Pancreas (tissue), 10 donors: ENCODE measurements at regions not wholly inside any gene's neighbourhood (a gene's known extent, or its start where the extent isn't known, plus 50 kb on each side); places are given as distances from the start of the nearest gene placed in this dataset.

Source experiments
- ATAC-seq, 4 donors: fragments of 200-7000 bp; cut with Tn5 transposase; one replicate each; pipeline versions ENCODE4 v1.8.0 to v1.9.1; 2020; ENCODE audit warnings: mild to moderate bottlenecking in 4 of 4, moderate library complexity in 4 of 4
- DNase-seq, 6 donors: peaks; one replicate each; pipeline ENCODE4 v3.0.0-alpha.2; 2020
- FAIRE-seq: peaks from 2 replicates; lab custom pipeline; 2012; peaks lifted over from hg19 to GRCh38; lab: Jason Lieb, UNC
- H3K27ac ChIP-seq, 4 donors: fragments of 200-600 bp; sonication (generic); 1 replicate in 3 of 4; 2 replicates in 1 of 4; pipeline versions ENCODE4 v1.5.0 to v1.8.0; 2020
- H3K27me3 ChIP-seq, 4 donors: fragments of 200-600 bp; one replicate each; pipeline ENCODE4 v1.8.0; 2021
- H3K36me3 ChIP-seq, 3 donors: fragments of 200-600 bp; sonication (generic) in 1 of 3; one replicate each; pipeline versions ENCODE4 v1.5.0 to v1.8.0; 2020 to 2021
- H3K4me1 ChIP-seq, 3 donors: fragments of 200-600 bp; one replicate each; pipeline ENCODE4 v1.8.0; 2021
- H3K4me3 ChIP-seq, 4 donors: fragments of 200-600 bp; sonication (generic) in 2 of 4; one replicate each; pipeline versions ENCODE4 v1.5.0 to v1.8.0; 2020 to 2021
- H3K9me3 ChIP-seq, 4 donors: fragments of 200-600 bp; one replicate each; pipeline ENCODE4 v1.8.0; 2021
- WGBS, 2 donors: extraction: QIAGEN DNeasy Blood & Tissue Kit; methylation state at CpG; one replicate each; pipeline ENCODE4 v1.1.7; 2013; 5-methylcytosine and 5-hydroxymethylcytosine counted together
- intact Hi-C, 3 donors: fragments of 100-400 bp; cut with DNase I; formaldehyde crosslinking; loops; one replicate each; pipeline versions ENCODE4 v1.11.1 to v1.14.2; 2022
- TF ChIP-seq, protein P1 (sequence below), 4 donors: fragments of 200-600 bp; sonication (generic) in 3 of 4; IDR thresholded peaks; one replicate each; pipeline versions ENCODE4 v1.5.0 to v1.8.0; 2021; ENCODE audit warnings: antibody characterized with exemption in 4 of 4
- donor health status: healthy with polysubstance abuse.
- donor health status: DM: no; HTN: no; CAD: no; lungs with moderate emphysema.
- donor health status: DM: no; HTN: no; CAD: no.
- donor health status: control.
- donor health status: control.
- donor health status: Bipolar disorder and iron deficiency.
- donor health status: DM: yes; HTN: yes; CAD: no.
- donor health status: DM: no; HTN: no; CAD: no.
- donor health status: DM: no; HTN: no; CAD: no.
- donor health status: DM: yes; HTN: yes; CAD: no.

- Histone ChIP-seq H3K27me3 (no peaks in the 10 kb centered on the region), H3K4me3 (no peak overlapping the region), H3K27ac (no peak overlapping the region), H3K9me3 (no peaks in the 10 kb centered on the region), H3K36me3 (no peaks in the 10 kb centered on the region), H3K4me1 (no peaks in the 10 kb centered on the region)
- 26% methylated on average over 21 of the region's 21 CpGs for WGBS, 2 donors
- TF ChIP-seq, protein P1, sequence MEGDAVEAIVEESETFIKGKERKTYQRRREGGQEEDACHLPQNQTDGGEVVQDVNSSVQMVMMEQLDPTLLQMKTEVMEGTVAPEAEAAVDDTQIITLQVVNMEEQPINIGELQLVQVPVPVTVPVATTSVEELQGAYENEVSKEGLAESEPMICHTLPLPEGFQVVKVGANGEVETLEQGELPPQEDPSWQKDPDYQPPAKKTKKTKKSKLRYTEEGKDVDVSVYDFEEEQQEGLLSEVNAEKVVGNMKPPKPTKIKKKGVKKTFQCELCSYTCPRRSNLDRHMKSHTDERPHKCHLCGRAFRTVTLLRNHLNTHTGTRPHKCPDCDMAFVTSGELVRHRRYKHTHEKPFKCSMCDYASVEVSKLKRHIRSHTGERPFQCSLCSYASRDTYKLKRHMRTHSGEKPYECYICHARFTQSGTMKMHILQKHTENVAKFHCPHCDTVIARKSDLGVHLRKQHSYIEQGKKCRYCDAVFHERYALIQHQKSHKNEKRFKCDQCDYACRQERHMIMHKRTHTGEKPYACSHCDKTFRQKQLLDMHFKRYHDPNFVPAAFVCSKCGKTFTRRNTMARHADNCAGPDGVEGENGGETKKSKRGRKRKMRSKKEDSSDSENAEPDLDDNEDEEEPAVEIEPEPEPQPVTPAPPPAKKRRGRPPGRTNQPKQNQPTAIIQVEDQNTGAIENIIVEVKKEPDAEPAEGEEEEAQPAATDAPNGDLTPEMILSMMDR (IDR thresholded peaks at IDR 0.05), result peak; percentile 85 to 92 (median 89)
- ATAC-seq (peak; percentile 94 to 100 (median 99)), DNase-seq (peak; percentile 49 to 85 (median 74)), FAIRE-seq (no peak)
- intact Hi-C loops, result no loop called here
Observed at GRCh38 chr6:16964553-16965499, 137.0 kb upstream of the STMND1 start.

DNA sequence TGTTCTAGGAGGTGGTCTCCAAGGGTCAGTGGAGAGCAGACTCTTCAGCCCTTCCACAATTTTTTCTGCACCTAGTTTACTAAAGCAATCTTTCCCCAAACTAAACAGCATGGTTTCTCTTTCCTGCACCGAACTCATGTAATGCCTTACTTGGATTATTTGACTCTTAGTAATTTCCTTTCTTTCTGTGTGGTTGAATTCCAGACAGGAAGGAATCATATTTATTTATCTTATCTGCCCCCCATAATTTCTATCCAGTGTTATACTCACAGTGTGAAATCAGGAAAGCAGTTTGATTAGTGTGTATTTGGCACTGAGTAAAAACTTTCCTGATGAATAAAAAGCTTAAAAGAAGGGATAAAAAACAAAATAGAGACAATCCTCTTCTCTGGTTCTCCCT lies 140.3 kb upstream of the STMND1 start:
- intact Hi-C loops, result no loop called here
- 82 to 85% methylated on average over 1 of the region's 1 CpG for WGBS, 2 donors
- Histone ChIP-seq H3K36me3 (no peaks in the 10 kb centered on the region), H3K4me3 (no peak overlapping the region), H3K27me3 (no peaks in the 10 kb centered on the region), H3K4me1 (no peaks in the 10 kb centered on the region), H3K27ac (no peak overlapping the region), H3K9me3 (no peaks in the 10 kb centered on the region)
- TF ChIP-seq, protein P1 (IDR thresholded peaks at IDR 0.05), result no peak
- FAIRE-seq (no peak), ATAC-seq (no peak), DNase-seq (no peak)

DNA sequence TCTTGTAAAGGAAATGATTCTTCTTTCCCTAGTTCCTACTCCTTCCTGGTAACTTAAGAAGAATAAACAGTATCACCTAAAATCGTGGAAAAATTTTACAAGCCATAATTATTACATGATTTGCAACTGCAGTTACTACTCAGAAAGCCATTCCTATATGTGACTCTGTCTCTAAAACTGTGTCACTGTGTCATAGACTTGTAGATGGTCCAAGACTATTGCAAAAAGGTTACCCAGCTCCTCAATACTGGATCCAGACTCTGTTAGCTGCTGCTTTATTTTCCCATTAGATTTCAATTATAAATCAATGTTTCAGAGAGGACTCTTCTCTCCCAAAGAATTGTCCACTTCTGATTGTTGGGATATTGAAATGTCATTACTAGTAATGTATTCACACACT lies 142.1 kb upstream of the STMND1 start:
- intact Hi-C loops, result no loop called here
- Histone ChIP-seq H3K27ac (no peak overlapping the region), H3K36me3 (no peaks in the 10 kb centered on the region), H3K27me3 (no peaks in the 10 kb centered on the region), H3K4me1 (no peaks in the 10 kb centered on the region), H3K4me3 (no peak overlapping the region), H3K9me3 (no peaks in the 10 kb centered on the region)
- FAIRE-seq (no peak), DNase-seq (no peak), ATAC-seq (no peak)
- WGBS, 2 donors, result 56 to 64% methylated on average over 1 of the region's 1 CpG
- TF ChIP-seq, protein P1 (IDR thresholded peaks at IDR 0.05), result no peak

DNA sequence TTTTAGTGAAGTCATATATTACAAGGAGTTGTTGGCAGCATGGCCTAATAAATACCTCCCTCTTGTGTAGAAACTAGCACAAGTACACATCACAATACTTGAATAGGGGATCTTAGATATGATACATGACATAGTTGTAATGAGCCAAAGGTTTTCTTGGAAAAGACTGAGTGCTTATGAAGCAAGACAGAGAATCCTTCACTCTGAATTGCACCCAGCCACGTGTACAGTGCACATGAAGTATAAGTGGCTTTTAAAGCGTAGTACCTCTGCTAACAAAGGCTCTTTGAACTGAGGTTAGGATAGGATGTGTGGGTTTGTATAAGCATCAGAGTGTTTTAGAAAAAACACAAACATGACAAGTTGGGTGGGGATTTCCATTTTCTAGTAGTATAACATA lies 145.5 kb upstream of the STMND1 start:
- no peaks in the 10 kb centered on the region for H3K4me1 ChIP-seq
- no peak for DNase-seq
- no peaks in the 10 kb centered on the region for H3K9me3 ChIP-seq
- intact Hi-C loops, result no loop called here
- H3K4me3 ChIP-seq, result no peak overlapping the region
- no peak for FAIRE-seq
- 75 to 82% methylated on average over 2 of the region's 2 CpGs for WGBS, 2 donors
- no peak for ATAC-seq
- no peaks in the 10 kb centered on the region for H3K36me3 ChIP-seq
- TF ChIP-seq, protein P1 (IDR thresholded peaks at IDR 0.05), result no peak
- H3K27me3 ChIP-seq, result no peaks in the 10 kb centered on the region
- H3K27ac ChIP-seq, result no peak overlapping the region

GRCh38 chr6:16955899-16956298 lies 146.0 kb upstream of the STMND1 start:
- H3K4me3 ChIP-seq, result no peak overlapping the region
- no peaks in the 10 kb centered on the region for H3K27me3 ChIP-seq
- H3K36me3 ChIP-seq, result no peaks in the 10 kb centered on the region
- DNase-seq, result no peak
- intact Hi-C loops, result no loop called here
- H3K27ac ChIP-seq, result no peak overlapping the region
- no peak for ATAC-seq
- no peaks in the 10 kb centered on the region for H3K9me3 ChIP-seq
- WGBS, 2 donors, result 68 to 74% methylated on average over 5 of the region's 5 CpGs
- no peaks in the 10 kb centered on the region for H3K4me1 ChIP-seq
- FAIRE-seq, result no peak
- TF ChIP-seq, protein P1 (IDR thresholded peaks at IDR 0.05), result no peak
